WTC11 (cell line): ENCODE measurements at regions not wholly inside any gene's neighbourhood (a gene's known extent, or its start where the extent isn't known, plus 50 kb on each side); places are given as distances from the start of the nearest gene placed in this dataset.

Source experiments
- CTCF ChIP-seq: fragments of 200-600 bp; IDR thresholded peaks from 2 replicates; pipeline ENCODE4 v1.8.0; 2022; ENCODE audit warnings: antibody characterized with exemption
- ETV6 ChIP-seq: sonication (generic); formaldehyde crosslinking; IDR thresholded peaks from 2 replicates; pipeline ENCODE4 v1.8.1; 2022; ENCODE audit warnings: mild to moderate bottlenecking, missing genetic modification reagents
- FOXP4 ChIP-seq: sonication (generic); formaldehyde crosslinking; IDR thresholded peaks from 2 replicates; pipeline ENCODE4 v1.8.0; 2022; ENCODE audit warnings: mild to moderate bottlenecking, missing genetic modification reagents
- NFATC4 ChIP-seq: fragments of 250-450 bp; sonication (Bioruptor Pico); IDR thresholded peaks from 2 replicates; pipeline ENCODE4 v1.9.0; 2021; ENCODE audit warnings: mild to moderate bottlenecking
- NFYB ChIP-seq: sonication (generic); formaldehyde crosslinking; conservative IDR thresholded peaks from 2 replicates; pipeline ENCODE4 v1.8.0; 2022; ENCODE audit warnings: low read depth, missing genetic modification reagents
- NR3C1 ChIP-seq: sonication (generic); formaldehyde crosslinking; conservative IDR thresholded peaks from 2 replicates; pipeline ENCODE4 v1.8.1; 2023; ENCODE audit warnings: low read depth, mild to moderate bottlenecking, missing genetic modification reagents
- SMAD3 ChIP-seq: sonication (generic); formaldehyde crosslinking; IDR thresholded peaks from 2 replicates; pipeline ENCODE4 v1.8.0; 2022; ENCODE audit warnings: missing genetic modification reagents, mild to moderate bottlenecking, borderline replicate concordance
- TP53 ChIP-seq: sonication (generic); formaldehyde crosslinking; IDR thresholded peaks from 2 replicates; pipeline ENCODE4 v1.8.1; 2023; ENCODE audit warnings: mild to moderate bottlenecking, missing genetic modification reagents
- USF1 ChIP-seq: sonication (generic); formaldehyde crosslinking; IDR thresholded peaks from 2 replicates; pipeline ENCODE4 v1.8.0; 2022; ENCODE audit warnings: mild to moderate bottlenecking, missing genetic modification reagents
- ZNF219 ChIP-seq: sonication (generic); formaldehyde crosslinking; IDR thresholded peaks from 2 replicates; pipeline ENCODE4 v1.8.0; 2023; ENCODE audit warnings: missing genetic modification reagents, mild to moderate bottlenecking, borderline replicate concordance
- ZNF232 ChIP-seq: sonication (generic); formaldehyde crosslinking; IDR thresholded peaks from 2 replicates; pipeline ENCODE4 v1.8.0; 2022; ENCODE audit warnings: mild to moderate bottlenecking, missing genetic modification reagents
- TF ChIP-seq, protein P1 (sequence below): sonication (generic); formaldehyde crosslinking; conservative IDR thresholded peaks from 2 replicates; pipeline ENCODE4 v1.8.1; 2023; ENCODE audit warnings: mild to moderate bottlenecking, low read depth, missing genetic modification reagents, moderate library complexity
- TF ChIP-seq, protein P2 (sequence below): sonication (generic); formaldehyde crosslinking; conservative IDR thresholded peaks from 2 replicates; pipeline ENCODE4 v1.8.1; 2022; ENCODE audit warnings: mild to moderate bottlenecking, missing genetic modification reagents

DNA sequence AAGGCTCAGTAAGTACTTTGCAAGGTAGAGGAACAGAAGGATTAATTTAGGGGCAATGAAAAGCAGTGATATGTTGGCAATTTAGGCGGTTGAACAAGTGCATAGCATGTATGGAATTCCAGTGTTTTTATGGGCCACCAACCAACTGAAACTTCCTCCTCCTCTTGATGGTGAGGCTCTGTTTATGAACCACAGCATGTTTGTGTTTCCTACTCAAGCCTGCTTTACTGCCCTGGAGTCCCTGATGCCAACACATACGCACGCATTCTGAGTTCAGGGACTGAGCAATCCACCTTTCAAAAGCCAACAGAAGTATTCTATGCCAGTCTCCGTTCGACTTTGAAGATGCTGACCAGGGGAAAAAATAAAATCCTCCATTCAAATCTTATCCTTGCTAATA is 417.5 kb downstream of the EFNA5 start:
- no peak for TF ChIP-seq CTCF
- TF ChIP-seq, protein P1, sequence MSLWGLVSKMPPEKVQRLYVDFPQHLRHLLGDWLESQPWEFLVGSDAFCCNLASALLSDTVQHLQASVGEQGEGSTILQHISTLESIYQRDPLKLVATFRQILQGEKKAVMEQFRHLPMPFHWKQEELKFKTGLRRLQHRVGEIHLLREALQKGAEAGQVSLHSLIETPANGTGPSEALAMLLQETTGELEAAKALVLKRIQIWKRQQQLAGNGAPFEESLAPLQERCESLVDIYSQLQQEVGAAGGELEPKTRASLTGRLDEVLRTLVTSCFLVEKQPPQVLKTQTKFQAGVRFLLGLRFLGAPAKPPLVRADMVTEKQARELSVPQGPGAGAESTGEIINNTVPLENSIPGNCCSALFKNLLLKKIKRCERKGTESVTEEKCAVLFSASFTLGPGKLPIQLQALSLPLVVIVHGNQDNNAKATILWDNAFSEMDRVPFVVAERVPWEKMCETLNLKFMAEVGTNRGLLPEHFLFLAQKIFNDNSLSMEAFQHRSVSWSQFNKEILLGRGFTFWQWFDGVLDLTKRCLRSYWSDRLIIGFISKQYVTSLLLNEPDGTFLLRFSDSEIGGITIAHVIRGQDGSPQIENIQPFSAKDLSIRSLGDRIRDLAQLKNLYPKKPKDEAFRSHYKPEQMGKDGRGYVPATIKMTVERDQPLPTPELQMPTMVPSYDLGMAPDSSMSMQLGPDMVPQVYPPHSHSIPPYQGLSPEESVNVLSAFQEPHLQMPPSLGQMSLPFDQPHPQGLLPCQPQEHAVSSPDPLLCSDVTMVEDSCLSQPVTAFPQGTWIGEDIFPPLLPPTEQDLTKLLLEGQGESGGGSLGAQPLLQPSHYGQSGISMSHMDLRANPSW (CRISPR knock-in tag) = no peak
- TF ChIP-seq NFYB (CRISPR knock-in tag) = no peak
- no peak for TF ChIP-seq ZNF219 (CRISPR knock-in tag)
- no peak for TF ChIP-seq NFATC4 (CRISPR knock-in tag)
- TF ChIP-seq, protein P2, sequence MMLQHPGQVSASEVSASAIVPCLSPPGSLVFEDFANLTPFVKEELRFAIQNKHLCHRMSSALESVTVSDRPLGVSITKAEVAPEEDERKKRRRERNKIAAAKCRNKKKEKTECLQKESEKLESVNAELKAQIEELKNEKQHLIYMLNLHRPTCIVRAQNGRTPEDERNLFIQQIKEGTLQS (CRISPR knock-in tag) = no peak
- no peak for TF ChIP-seq NR3C1 (CRISPR knock-in tag)
- TF ChIP-seq FOXP4 (CRISPR knock-in tag) = no peak
- TF ChIP-seq ZNF232 (CRISPR knock-in tag) = no peak
- TF ChIP-seq ETV6 = no peak
- no peak for TF ChIP-seq USF1 (CRISPR knock-in tag)
- no peak for TF ChIP-seq SMAD3
- TF ChIP-seq TP53 = no peak
